HCT116 (cell line): ENCODE measurements at regions not wholly inside any gene's neighbourhood (a gene's known extent, or its start where the extent isn't known, plus 50 kb on each side); places are given as distances from the start of the nearest gene placed in this dataset.
A peak's percentile ranks its signal among the peaks of the same experiment; 100 is the strongest.

ENCODE experiments used
- ATAC-seq: fragments of 200-7000 bp; cut with Tn5 transposase; 2 replicates; pipeline ENCODE4 v1.9.1; 2020; ENCODE audit warnings: mild to moderate bottlenecking, moderate library complexity
- BruUV-seq: library from RNA; stranded (reverse); fragments of 400-500 nt; replicated peaks from 2 replicates; lab custom pipeline; 2021; lab: Mats Ljungman, UMichigan
- CTCF ChIA-PET: fragments of 300-600 bp; sonication (Branson Sonifier 250); formaldehyde crosslinking; loops from one replicate; lab custom pipeline; 2021; ENCODE audit warnings: antibody characterized with exemption; lab: Charles Lee
- POLR2A ChIA-PET: fragments of 300-600, 350-600 bp; sonication (Branson Sonifier 250); formaldehyde crosslinking; loops from one replicate; lab custom pipeline; 2021; ENCODE audit warnings: antibody characterized with exemption; lab: Charles Lee
- RAD21 ChIA-PET, 2 experiments: fragments of 300-600 bp; sonication (Branson Sonifier 250); formaldehyde crosslinking; loops; one replicate each; lab custom pipeline; 2023; ENCODE audit warnings: low total read pairs in 2 of 2; ENCODE audit not compliant: uncharacterized antibody in 2 of 2, unreplicated experiment in 2 of 2, low non-redundant PET in 1 of 2; lab: Charles Lee
- DNase-seq: peaks from one replicate; pipeline ENCODE4 v3.0.0-alpha.2; 2010; ENCODE audit warnings: low read depth, low spot score
- H2AFZ ChIP-seq: fragments of 200-600 bp; shearing (Covaris generic), sonication (generic); 2 replicates; pipeline ENCODE4 v1.6.1; 2017; ENCODE audit warnings: low read depth, mixed run types, mixed read lengths, antibody characterized with exemption, low read length; ENCODE audit not compliant: poor library complexity, severe bottlenecking
- H3K27ac ChIP-seq: 2 replicates; pipeline ENCODE4 v1.5.1; 2012; ENCODE audit warnings: low read depth, low read length
- H3K27me3 ChIP-seq: fragments of 200-600 bp; sonication (generic); 2 replicates; pipeline ENCODE4 v1.6.1; 2016; ENCODE audit warnings: mixed run types, low read length, mixed read lengths; ENCODE audit not compliant: insufficient read depth
- H3K36me3 ChIP-seq, 2 experiments: fragments of 200-500 bp in 1 of 2; fragments of 200-600 bp in 1 of 2; sonication (Bioruptor generic) in 1 of 2; sonication (generic) in 1 of 2; 2 replicates each; pipeline versions ENCODE4 v1.5.1 to v1.6.1; 2014 to 2016; ENCODE audit warnings: low read length in 2 of 2, inconsistent platforms in 1 of 2, mixed read lengths in 1 of 2, mixed run types in 1 of 2; ENCODE audit not compliant: insufficient read depth in 2 of 2, control insufficient read depth in 1 of 2
- H3K4me1 ChIP-seq, 2 experiments: fragments of 200-600 bp in 1 of 2; sonication (generic) in 1 of 2; 2 replicates each; pipeline versions ENCODE4 v1.5.1 to v1.6.1; 2012 to 2017; ENCODE audit warnings: low read length in 2 of 2, inconsistent platforms in 1 of 2, mild to moderate bottlenecking in 1 of 2, mixed read lengths in 1 of 2, mixed run types in 1 of 2, moderate library complexity in 1 of 2; ENCODE audit not compliant: insufficient read depth in 2 of 2, control insufficient read depth in 1 of 2
- H3K4me2 ChIP-seq: fragments of 200-600 bp; sonication (generic); 2 replicates; pipeline ENCODE4 v1.6.1; 2017; ENCODE audit warnings: mixed run types, low read length, mixed read lengths
- H3K4me3 ChIP-seq, 2 experiments: fragments of 200-600 bp in 1 of 2; sonication (generic) in 1 of 2; replicated peaks in 1 of 2; 2 replicates each; pipeline ENCODE4 v1.5.1; 2011 to 2016; ENCODE audit warnings: low read length in 2 of 2, control low read depth in 1 of 2, low read depth in 1 of 2, mild to moderate bottlenecking in 1 of 2, mixed read lengths in 1 of 2, mixed run types in 1 of 2
- H3K79me2 ChIP-seq: fragments of 200-600 bp; sonication (generic); 2 replicates; pipeline ENCODE4 v1.6.1; 2017; ENCODE audit warnings: mild to moderate bottlenecking, mixed run types, low read length, moderate library complexity, mixed read lengths; ENCODE audit not compliant: insufficient read depth
- H3K9ac ChIP-seq: fragments of 200-600 bp; sonication (generic); 2 replicates; pipeline ENCODE4 v1.6.1; 2016; ENCODE audit warnings: low read length, mixed read lengths
- H3K9me2 ChIP-seq: fragments of 200-600 bp; sonication (generic), shearing (Covaris generic); 2 replicates; pipeline ENCODE4 v1.6.1; 2017; ENCODE audit warnings: mixed run types, mild to moderate bottlenecking, moderate library complexity; ENCODE audit not compliant: insufficient read depth
- H3K9me3 ChIP-seq, 2 experiments: fragments of 200-500 bp in 1 of 2; fragments of 200-600 bp in 1 of 2; sonication (Bioruptor generic) in 1 of 2; sonication (generic) in 1 of 2; 2 replicates each; pipeline ENCODE4 v1.6.1; 2014 to 2017; ENCODE audit warnings: low read length in 2 of 2, mixed read lengths in 2 of 2, inconsistent platforms in 1 of 2, low read depth in 1 of 2, mild to moderate bottlenecking in 1 of 2, mixed run types in 1 of 2, moderate library complexity in 1 of 2; ENCODE audit not compliant: control insufficient read depth in 1 of 2, insufficient read depth in 1 of 2
- H4K20me1 ChIP-seq: fragments of 200-600 bp; sonication (generic), shearing (Covaris generic); 2 replicates; pipeline ENCODE4 v1.6.1; 2017; ENCODE audit warnings: mixed run types, mild to moderate bottlenecking, moderate library complexity; ENCODE audit not compliant: insufficient read depth
- CBX3 ChIP-seq: IDR thresholded peaks from 2 replicates; pipeline ENCODE4 v1.6.1; 2012; ENCODE audit warnings: low read depth
- CEBPB ChIP-seq: IDR thresholded peaks from 2 replicates; pipeline ENCODE4 v1.6.1; 2012; ENCODE audit warnings: low read depth
- EGR1 ChIP-seq: IDR thresholded peaks from 2 replicates; pipeline ENCODE4 v1.6.1; 2012; ENCODE audit warnings: low read depth
- ELF1 ChIP-seq: IDR thresholded peaks from 2 replicates; pipeline ENCODE4 v1.6.1; 2012; ENCODE audit warnings: low read depth, borderline replicate concordance
- EZH2phosphoT487 ChIP-seq: fragments of 200-600 bp; IDR thresholded peaks from 2 replicates; pipeline ENCODE4 v1.6.1; 2018; ENCODE audit warnings: antibody characterized with exemption, borderline replicate concordance
- FOSL1 ChIP-seq: IDR thresholded peaks from 2 replicates; pipeline ENCODE4 v1.6.1; 2012; ENCODE audit warnings: low read depth
- MAX ChIP-seq: IDR thresholded peaks from 2 replicates; pipeline ENCODE4 v1.6.1; 2012
- POLR2A ChIP-seq: IDR thresholded peaks from 2 replicates; pipeline ENCODE4 v1.7.0; 2011; ENCODE audit warnings: borderline replicate concordance; ENCODE audit not compliant: insufficient read depth, insufficient read length; ENCODE audit errors: extremely low read depth
- POLR2AphosphoS5 ChIP-seq: IDR thresholded peaks from 2 replicates; pipeline ENCODE4 v1.6.1; 2011; ENCODE audit warnings: mild to moderate bottlenecking, low read depth, low read length, moderate library complexity
- RAD21 ChIP-seq: IDR thresholded peaks from 2 replicates; pipeline ENCODE4 v1.6.1; 2012; ENCODE audit warnings: low read depth, mild to moderate bottlenecking
- REST ChIP-seq: IDR thresholded peaks from 2 replicates; pipeline ENCODE4 v1.6.1; 2012; ENCODE audit warnings: low read depth
- SIN3A ChIP-seq: IDR thresholded peaks from 2 replicates; pipeline ENCODE4 v1.6.1; 2012; ENCODE audit warnings: low read depth
- SP1 ChIP-seq: IDR thresholded peaks from 2 replicates; pipeline ENCODE4 v1.6.1; 2012; ENCODE audit warnings: low read depth
- SRF ChIP-seq: IDR thresholded peaks from 2 replicates; pipeline ENCODE4 v1.6.1; 2012; ENCODE audit warnings: low read depth
- TCF7L2 ChIP-seq: IDR thresholded peaks from 2 replicates; pipeline ENCODE4 v1.7.0; 2011; ENCODE audit warnings: borderline replicate concordance, inconsistent platforms; ENCODE audit not compliant: insufficient read depth, insufficient read length; ENCODE audit errors: extremely low read depth
- YY1 ChIP-seq: IDR thresholded peaks from 2 replicates; pipeline ENCODE4 v1.6.1; 2011; ENCODE audit warnings: low read length, low read depth, moderate library complexity, mild to moderate bottlenecking; ENCODE audit not compliant: insufficient replicate concordance; ENCODE audit errors: extremely low read depth
- ZBTB33 ChIP-seq: IDR thresholded peaks from 2 replicates; pipeline ENCODE4 v1.6.1; 2011; ENCODE audit warnings: mild to moderate bottlenecking, low read length, moderate library complexity; ENCODE audit not compliant: insufficient replicate concordance; ENCODE audit errors: extremely low read depth
- ZFX ChIP-seq: fragments of 450-650 bp; IDR thresholded peaks from 2 replicates; pipeline ENCODE4 v1.6.1; 2017
- ZNF274 ChIP-seq: fragments of 200-500 bp; sonication (Bioruptor generic); IDR thresholded peaks from 2 replicates; pipeline ENCODE4 v1.6.1; 2014; ENCODE audit warnings: mild to moderate bottlenecking, low read depth, low read length, inconsistent platforms
- intact Hi-C: fragments of 100-400 bp; cut with micrococcal nuclease; formaldehyde crosslinking; loops from 2 replicates; pipeline ENCODE4 v1.10.0; 2022

GRCh38 chr3:197456261-197457091 lies 99.3 kb downstream of the BDH1 start:
- H3K9me3 ChIP-seq = no peaks in the 10 kb centered on the region
- no peaks in the 10 kb centered on the region for H3K79me2 ChIP-seq
- no peaks in the 10 kb centered on the region for H3K27me3 ChIP-seq
- ATAC-seq (peak; percentile 87), DNase-seq (peak; percentile 54)
- H3K4me1 ChIP-seq = peaks cover 4 to 27% of the 10 kb centered on the region in 2 experiments; a peak in 1 of 4 replicates
- no TSS peak for BruUV-seq
- ChIA-PET CTCF (no interaction called here), RAD21 (no interaction called here), POLR2A (interaction anchor here (0.6 kb wide), 1 partner anchor 30 kb away, joined by 3 read pairs; no protein-coding TSS in a partner anchor)
- TF ChIP-seq MAX (peak; percentile 97), ZBTB33 (no peak), SRF (no peak), TCF7L2 (peak; percentile 41), EGR1 (peak; percentile 75; the same call in 1 of the 2 replicates), YY1 (peak; percentile 27), RAD21 (peak; percentile 36), CBX3 (peak; percentile 77), FOSL1 (no peak), ZNF274 (no peak), SIN3A (peak; percentile 86), EZH2phosphoT487 (no peak), POLR2AphosphoS5 (peak; percentile 93), REST (no peak), ZFX (peak; percentile 66), SP1 (peak; percentile 29; the same call in 1 of the 2 replicates), ELF1 (peak; percentile 83; the same call in 1 of the 2 replicates), POLR2A (peak; percentile 68), CEBPB (no peak)
- no peaks in the 10 kb centered on the region for H4K20me1 ChIP-seq
- no peaks in the 10 kb centered on the region for H3K36me3 ChIP-seq
- peak overlapping the region; percentile 68 to 81 for H3K4me3 ChIP-seq
- no peaks in the 10 kb centered on the region for H3K9me2 ChIP-seq
- intact Hi-C loops = loop anchor here (5.0 kb wide), 1 partner anchor 159 kb away; the partner anchor contains the start of gene DLG1
- H2AFZ ChIP-seq = no peak overlapping the region
- peak overlapping the region; percentile 80 for H3K9ac ChIP-seq
- peak overlapping the region; percentile 86 for H3K4me2 ChIP-seq
- peak overlapping the region; percentile 72 for H3K27ac ChIP-seq
